Activated CD4-positive, alpha-beta T cell treated with anti-CD3 and anti-CD28 coated beads for 36 hours (primary cell): ENCODE measurements at regions not wholly inside any gene's neighbourhood (a gene's known extent, or its start where the extent isn't known, plus 50 kb on each side); places are given as distances from the start of the nearest gene placed in this dataset.
"Not testable (repeated sequence)": the region's sequence is repeated elsewhere in the genome, so short reads cannot be mapped to it uniquely, and the experiment has no call there.

Experiments used
- ATAC-seq: fragments of 200-7000 bp; cut with Tn5 transposase; one replicate; pipeline ENCODE4 v1.10.0; 2021; ENCODE audit warnings: mild to moderate bottlenecking, moderate library complexity
- CTCF ChIA-PET: fragments of 350-600 bp; sonication (Branson Sonifier 250); formaldehyde crosslinking; loops from one replicate; lab custom pipeline; 2021; ENCODE audit warnings: antibody characterized with exemption; lab: Charles Lee
- POLR2A ChIA-PET: fragments of 350-600 bp; sonication (Branson Sonifier 250); formaldehyde crosslinking; loops from one replicate; lab custom pipeline; 2021; ENCODE audit warnings: antibody characterized with exemption, inconsistent platforms; lab: Charles Lee
- DNase-seq: peaks from one replicate; pipeline ENCODE4 v3.0.0-alpha.2; 2020
- H3K27ac Mint-ChIP-seq: one replicate; pipeline ENCODE4 v1.8.0; 2021; ENCODE audit warnings: mixed read lengths
- H3K27me3 Mint-ChIP-seq: one replicate; pipeline ENCODE4 v1.8.0; 2021; ENCODE audit warnings: mixed read lengths
- H3K36me3 Mint-ChIP-seq: one replicate; pipeline ENCODE4 v1.8.0; 2021; ENCODE audit warnings: low read depth, mixed read lengths
- H3K4me1 Mint-ChIP-seq: one replicate; pipeline ENCODE4 v1.8.0; 2021; ENCODE audit warnings: mixed read lengths
- H3K4me3 Mint-ChIP-seq: one replicate; pipeline ENCODE4 v1.8.0; 2021; ENCODE audit warnings: mild to moderate bottlenecking, moderate library complexity, mixed read lengths
- H3K9me3 Mint-ChIP-seq: one replicate; pipeline ENCODE4 v1.8.0; 2021; ENCODE audit warnings: low read depth, mixed read lengths
- intact Hi-C, 2 experiments: fragments of 100-400 bp; cut with DNase I in 1 of 2; cut with micrococcal nuclease in 1 of 2; formaldehyde crosslinking; loops; one replicate each; pipeline versions ENCODE4 v1.14.2 to v1.15.1; 2022 to 2024; cut with DNase I, micrococcal nuclease

- ChIA-PET POLR2A (no interaction called here), CTCF (no interaction called here)
- Mint-ChIP-seq H3K4me3 (no peak overlapping the region), H3K4me1 (no peaks in the 10 kb centered on the region), H3K27me3 (peaks cover 22% of the 10 kb centered on the region), H3K9me3 (no peaks in the 10 kb centered on the region), H3K36me3 (no peaks in the 10 kb centered on the region), H3K27ac (no peak overlapping the region)
- ATAC-seq (no peak), DNase-seq (no peak)
- intact Hi-C loops, result no loop called here
Measured at GRCh38 chr11:134993691-134994243, 581.7 kb upstream of the B3GAT1 start.

- ChIA-PET CTCF (no interaction called here), POLR2A (interaction anchor here (0.6 kb wide), 1 partner anchor 39 kb away, joined by 6 read pairs; no protein-coding TSS in a partner anchor)
- H3K27me3 Mint-ChIP-seq, result peaks cover 25% of the 10 kb centered on the region
- H3K27ac Mint-ChIP-seq, result no peak overlapping the region
- intact Hi-C loops, result no loop called here
- ATAC-seq, result no peak
- H3K36me3 Mint-ChIP-seq, result no peaks in the 10 kb centered on the region
- no peaks in the 10 kb centered on the region for H3K4me1 Mint-ChIP-seq
- no peaks in the 10 kb centered on the region for H3K9me3 Mint-ChIP-seq
- DNase-seq, result no peak
- no peak overlapping the region for H3K4me3 Mint-ChIP-seq
Measured at GRCh38 chr11:134992981-134993380, 580.9 kb upstream of the B3GAT1 start.

GRCh38 chr11:134988495-134988894 lies 576.5 kb upstream of the B3GAT1 start:
- CTCF ChIA-PET, result no interaction called here
- Mint-ChIP-seq H3K4me1 (no peaks in the 10 kb centered on the region), H3K36me3 (no peaks in the 10 kb centered on the region), H3K9me3 (no peaks in the 10 kb centered on the region), H3K4me3 (no peak overlapping the region), H3K27me3 (peaks cover 17% of the 10 kb centered on the region), H3K27ac (no peak overlapping the region)
- ATAC-seq, result no peak
- POLR2A ChIA-PET, result no interaction called here
- DNase-seq, result no peak
- intact Hi-C loops, result no loop called here

- Mint-ChIP-seq H3K27ac (no peak overlapping the region), H3K9me3 (no peaks in the 10 kb centered on the region), H3K4me3 (no peak overlapping the region), H3K36me3 (no peaks in the 10 kb centered on the region), H3K4me1 (no peaks in the 10 kb centered on the region), H3K27me3 (peaks cover 16% of the 10 kb centered on the region)
- POLR2A ChIA-PET, result no interaction called here
- intact Hi-C loops, result no loop called here
- no peak for DNase-seq
- CTCF ChIA-PET, result no interaction called here
- no peak for ATAC-seq
Measured at GRCh38 chr11:134987822-134988221, 575.8 kb upstream of the B3GAT1 start.

GRCh38 chr11:134987223-134987768 lies 575.3 kb upstream of the B3GAT1 start:
- DNase-seq (no peak), ATAC-seq (no peak)
- intact Hi-C loops, result no loop called here
- H3K27ac Mint-ChIP-seq, result no peak overlapping the region
- ChIA-PET POLR2A (no interaction called here), CTCF (no interaction called here)
- no peaks in the 10 kb centered on the region for H3K36me3 Mint-ChIP-seq
- H3K27me3 Mint-ChIP-seq, result peaks cover 15% of the 10 kb centered on the region
- no peaks in the 10 kb centered on the region for H3K9me3 Mint-ChIP-seq
- no peaks in the 10 kb centered on the region for H3K4me1 Mint-ChIP-seq
- no peak overlapping the region for H3K4me3 Mint-ChIP-seq

GRCh38 chr11:134984421-134984820 lies 572.4 kb upstream of the B3GAT1 start:
- CTCF ChIA-PET, result no interaction called here
- ATAC-seq (no peak), DNase-seq (no peak)
- intact Hi-C loops, result no loop called here
- Mint-ChIP-seq H3K9me3 (no peaks in the 10 kb centered on the region), H3K36me3 (no peaks in the 10 kb centered on the region), H3K27ac (no peak overlapping the region), H3K4me3 (no peak overlapping the region), H3K4me1 (no peaks in the 10 kb centered on the region), H3K27me3 (peaks cover 12% of the 10 kb centered on the region)
- POLR2A ChIA-PET, result no interaction called here

- H3K4me3 Mint-ChIP-seq, H3K4me1 Mint-ChIP-seq, CTCF ChIA-PET, intact Hi-C loops, ATAC-seq, H3K36me3 Mint-ChIP-seq, POLR2A ChIA-PET, DNase-seq, H3K9me3 Mint-ChIP-seq, H3K27ac Mint-ChIP-seq: not testable (repeated sequence)
- H3K27me3 Mint-ChIP-seq, result peaks cover 12% of the 10 kb centered on the region
Measured at GRCh38 chr11:134982432-134982831, 570.4 kb upstream of the B3GAT1 start.

- DNase-seq (no peak), ATAC-seq (no peak)
- CTCF ChIA-PET, result no interaction called here
- H3K4me3 Mint-ChIP-seq, result no peak overlapping the region
- no peak overlapping the region for H3K27ac Mint-ChIP-seq
- H3K27me3 Mint-ChIP-seq, result peaks cover 12% of the 10 kb centered on the region
- H3K4me1 Mint-ChIP-seq, result no peaks in the 10 kb centered on the region
- no peaks in the 10 kb centered on the region for H3K9me3 Mint-ChIP-seq
- POLR2A ChIA-PET, result no interaction called here
- intact Hi-C loops, result no loop called here
- H3K36me3 Mint-ChIP-seq, result no peaks in the 10 kb centered on the region
Measured at GRCh38 chr11:134981835-134982234, 569.8 kb upstream of the B3GAT1 start.

GRCh38 chr11:134980819-134981710 lies 569.0 kb upstream of the B3GAT1 start:
- Mint-ChIP-seq H3K27ac (no peak overlapping the region), H3K4me3 (no peak overlapping the region), H3K4me1 (no peaks in the 10 kb centered on the region), H3K36me3 (no peaks in the 10 kb centered on the region), H3K27me3 (peaks cover 12% of the 10 kb centered on the region), H3K9me3 (no peaks in the 10 kb centered on the region)
- DNase-seq, result no peak
- POLR2A ChIA-PET, result no interaction called here
- CTCF ChIA-PET, result no interaction called here
- no peak for ATAC-seq
- intact Hi-C loops, result no loop called here

- ATAC-seq, POLR2A ChIA-PET, H3K4me1 Mint-ChIP-seq, H3K27ac Mint-ChIP-seq, H3K27me3 Mint-ChIP-seq, intact Hi-C loops, CTCF ChIA-PET, H3K4me3 Mint-ChIP-seq, H3K36me3 Mint-ChIP-seq, H3K9me3 Mint-ChIP-seq, DNase-seq: not testable (repeated sequence)
Measured at GRCh38 chr11:134979089-134979457, 567.0 kb upstream of the B3GAT1 start.

GRCh38 chr11:134978388-134979088 lies 566.5 kb upstream of the B3GAT1 start:
- H3K36me3 Mint-ChIP-seq, result no peaks in the 10 kb centered on the region
- DNase-seq (no peak), ATAC-seq (no peak)
- no peak overlapping the region for H3K27ac Mint-ChIP-seq
- intact Hi-C loops, result no loop called here
- ChIA-PET CTCF (no interaction called here), POLR2A (no interaction called here)
- peaks cover 3% of the 10 kb centered on the region for H3K27me3 Mint-ChIP-seq
- no peaks in the 10 kb centered on the region for H3K9me3 Mint-ChIP-seq
- no peaks in the 10 kb centered on the region for H3K4me1 Mint-ChIP-seq
- H3K4me3 Mint-ChIP-seq, result no peak overlapping the region
